KMS-11 (cell line): ENCODE measurements at regions not wholly inside any gene's neighbourhood (a gene's known extent, or its start where the extent isn't known, plus 50 kb on each side); places are given as distances from the start of the nearest gene placed in this dataset.

Experiments used
- H2AFZ ChIP-seq: fragments of 200-600 bp; sonication (generic); 2 replicates; pipeline ENCODE4 v1.6.1; 2016; ENCODE audit warnings: antibody characterized with exemption, mixed run types, low read depth
- H3K27ac ChIP-seq: fragments of 200-600 bp; sonication (generic); 2 replicates; pipeline ENCODE4 v1.6.1; 2016; ENCODE audit warnings: mild to moderate bottlenecking, mixed run types
- H3K27me3 ChIP-seq: fragments of 200-600 bp; sonication (generic); 2 replicates; pipeline ENCODE4 v1.6.1; 2017; ENCODE audit warnings: mild to moderate bottlenecking, low read depth, mixed run types, moderate library complexity; ENCODE audit not compliant: insufficient read depth
- H3K36me3 ChIP-seq: fragments of 200-600 bp; sonication (generic); 2 replicates; pipeline ENCODE4 v1.6.1; 2017; ENCODE audit warnings: mild to moderate bottlenecking, mixed run types; ENCODE audit not compliant: insufficient read depth
- H3K4me1 ChIP-seq: fragments of 200-600 bp; sonication (generic); 2 replicates; pipeline ENCODE4 v1.6.1; 2016; ENCODE audit warnings: mild to moderate bottlenecking, low read depth, mixed run types; ENCODE audit not compliant: poor library complexity, severe bottlenecking
- H3K4me2 ChIP-seq: fragments of 200-600 bp; sonication (generic); 2 replicates; pipeline ENCODE4 v1.7.0; 2016; ENCODE audit warnings: mild to moderate bottlenecking, mixed run types
- H3K4me3 ChIP-seq: fragments of 200-600 bp; sonication (generic); IDR thresholded peaks from 2 replicates; pipeline ENCODE4 v1.6.1; 2017; ENCODE audit warnings: low read depth, low read length, mixed read lengths; ENCODE audit not compliant: insufficient read depth
- H3K79me2 ChIP-seq: fragments of 200-600 bp; sonication (generic); 2 replicates; pipeline ENCODE4 v1.6.1; 2016; ENCODE audit warnings: low read depth, mixed run types; ENCODE audit not compliant: insufficient read depth
- H3K9ac ChIP-seq: fragments of 200-600 bp; sonication (generic); 2 replicates; pipeline ENCODE4 v1.6.1; 2016; ENCODE audit warnings: mild to moderate bottlenecking, mixed run types
- H4K20me1 ChIP-seq: fragments of 200-600 bp; sonication (generic); 2 replicates; pipeline ENCODE4 v1.6.1; 2016; ENCODE audit warnings: mild to moderate bottlenecking, mixed run types; ENCODE audit not compliant: insufficient read depth
- TF ChIP-seq, protein P1 (sequence below): fragments of 200-600 bp; sonication (generic); conservative IDR thresholded peaks from 2 replicates; pipeline ENCODE4 v1.6.1; 2017; ENCODE audit warnings: low read depth, mild to moderate bottlenecking, antibody characterized with exemption, low read length, moderate library complexity, mixed read lengths

GRCh38 chr5:125550274-125550673, 803.8 kb upstream of the ZNF608 start:
- Histone ChIP-seq H3K79me2 (no peaks in the 10 kb centered on the region), H3K36me3 (no peaks in the 10 kb centered on the region), H2AFZ (no peak overlapping the region), H3K27ac (no peak overlapping the region), H3K27me3 (no peaks in the 10 kb centered on the region), H3K4me1 (no peaks in the 10 kb centered on the region), H3K9ac (no peak overlapping the region), H3K4me3 (no peak overlapping the region), H3K4me2 (no peak overlapping the region), H4K20me1 (no peaks in the 10 kb centered on the region)
- TF ChIP-seq, protein P1, sequence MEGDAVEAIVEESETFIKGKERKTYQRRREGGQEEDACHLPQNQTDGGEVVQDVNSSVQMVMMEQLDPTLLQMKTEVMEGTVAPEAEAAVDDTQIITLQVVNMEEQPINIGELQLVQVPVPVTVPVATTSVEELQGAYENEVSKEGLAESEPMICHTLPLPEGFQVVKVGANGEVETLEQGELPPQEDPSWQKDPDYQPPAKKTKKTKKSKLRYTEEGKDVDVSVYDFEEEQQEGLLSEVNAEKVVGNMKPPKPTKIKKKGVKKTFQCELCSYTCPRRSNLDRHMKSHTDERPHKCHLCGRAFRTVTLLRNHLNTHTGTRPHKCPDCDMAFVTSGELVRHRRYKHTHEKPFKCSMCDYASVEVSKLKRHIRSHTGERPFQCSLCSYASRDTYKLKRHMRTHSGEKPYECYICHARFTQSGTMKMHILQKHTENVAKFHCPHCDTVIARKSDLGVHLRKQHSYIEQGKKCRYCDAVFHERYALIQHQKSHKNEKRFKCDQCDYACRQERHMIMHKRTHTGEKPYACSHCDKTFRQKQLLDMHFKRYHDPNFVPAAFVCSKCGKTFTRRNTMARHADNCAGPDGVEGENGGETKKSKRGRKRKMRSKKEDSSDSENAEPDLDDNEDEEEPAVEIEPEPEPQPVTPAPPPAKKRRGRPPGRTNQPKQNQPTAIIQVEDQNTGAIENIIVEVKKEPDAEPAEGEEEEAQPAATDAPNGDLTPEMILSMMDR, result no peak

- TF ChIP-seq, protein P1, result no peak
Measured at GRCh38 chr5:125551246-125551645, 804.8 kb upstream of the ZNF608 start.

GRCh38 chr5:125551797-125552196, 805.4 kb upstream of the ZNF608 start:
- Histone ChIP-seq H3K36me3 (no peaks in the 10 kb centered on the region), H3K27ac (no peak overlapping the region), H3K4me3 (no peak overlapping the region), H3K4me2 (no peak overlapping the region), H3K27me3 (no peaks in the 10 kb centered on the region), H3K4me1 (no peaks in the 10 kb centered on the region), H3K79me2 (no peaks in the 10 kb centered on the region), H2AFZ (no peak overlapping the region), H3K9ac (no peak overlapping the region), H4K20me1 (no peaks in the 10 kb centered on the region)
- TF ChIP-seq, protein P1, result no peak

More at GRCh38 chr5:125551246-125551645, 804.8 kb upstream of the ZNF608 start:
- no peaks in the 10 kb centered on the region for H3K4me1 ChIP-seq
- H3K79me2 ChIP-seq, result no peaks in the 10 kb centered on the region
- no peaks in the 10 kb centered on the region for H4K20me1 ChIP-seq
- no peak overlapping the region for H3K4me3 ChIP-seq
- H3K36me3 ChIP-seq, result no peaks in the 10 kb centered on the region
- no peak overlapping the region for H3K9ac ChIP-seq
- H2AFZ ChIP-seq, result no peak overlapping the region
- H3K27me3 ChIP-seq, result no peaks in the 10 kb centered on the region
- no peak overlapping the region for H3K27ac ChIP-seq
- H3K4me2 ChIP-seq, result no peak overlapping the region

DNA sequence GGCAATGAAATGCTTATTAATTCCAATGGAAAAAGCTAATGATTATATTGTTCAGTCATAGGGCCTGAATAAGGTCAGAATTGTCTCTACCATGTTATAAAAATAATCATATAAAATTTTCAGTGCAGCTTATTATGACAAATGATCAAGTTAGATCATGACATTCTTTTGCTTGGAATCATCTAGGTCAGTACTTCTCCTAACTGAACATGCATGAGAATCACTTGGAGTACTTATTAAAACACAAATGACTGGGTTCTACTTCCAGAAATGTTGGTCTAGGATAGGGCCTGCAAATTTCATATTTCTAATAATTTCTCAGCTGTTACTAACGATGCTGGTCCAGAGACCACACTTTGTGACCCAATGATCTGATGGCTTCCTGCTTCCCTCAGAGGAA, 806.0 kb upstream of the ZNF608 start:
- TF ChIP-seq, protein P1, result no peak
- H2AFZ ChIP-seq, result no peak overlapping the region

More for the DNA sequence above, 806.0 kb upstream of the ZNF608 start:
- Histone ChIP-seq H3K27ac (no peak overlapping the region), H3K27me3 (no peaks in the 10 kb centered on the region), H3K79me2 (no peaks in the 10 kb centered on the region), H3K36me3 (no peaks in the 10 kb centered on the region), H3K4me1 (no peaks in the 10 kb centered on the region), H3K4me2 (no peak overlapping the region), H3K9ac (no peak overlapping the region), H4K20me1 (no peaks in the 10 kb centered on the region), H3K4me3 (no peak overlapping the region)
